ENCODE measurements at regions not wholly inside any gene's neighbourhood (a gene's known extent, or its start where the extent isn't known, plus 50 kb on each side); places are given as distances from the start of the nearest gene placed in this dataset.

DNA sequence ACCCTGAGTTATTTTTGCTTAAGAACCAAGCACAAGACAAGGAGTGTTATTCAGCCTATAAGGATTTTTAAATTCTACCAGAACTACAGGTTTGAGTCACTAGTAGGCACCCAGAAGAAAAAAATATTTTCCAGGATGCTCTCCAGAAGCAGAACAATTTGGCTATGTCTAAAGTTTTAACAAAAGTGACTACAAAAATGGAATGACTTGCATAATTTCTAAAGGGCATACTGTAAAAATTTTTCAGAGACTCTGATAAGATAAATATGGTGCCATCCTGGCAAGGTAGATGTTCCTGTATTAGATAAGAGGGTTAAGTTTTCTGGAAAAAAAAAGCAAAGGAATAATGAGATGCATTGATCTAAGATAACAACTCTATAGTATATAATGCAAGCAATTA is 68.6 kb upstream of the FAM9A start:
- H3K36me3 ChIP-seq (ENCODE audit: control insufficient read depth in 4 of 4, insufficient read depth in 4 of 4, low read length in 4 of 4): no peaks in the 10 kb centered on the region
- no peak for TF ChIP-seq CTCF (IDR thresholded peaks at IDR 0.05; ENCODE audit: control extremely low read depth, extremely low read depth)
- ATAC-seq (ENCODE audit: insufficient read depth, low FRiP score) (no peak), DNase-seq (no peak)
- H3K4me3 ChIP-seq: no peak overlapping the region
- no peak overlapping the region for H3K9ac ChIP-seq (ENCODE audit: insufficient read depth in 1 of 2, low read length in 2 of 2)
- peaks cover 0 to 5% (median 0%) of the 10 kb centered on the region in 4 donors for H3K9me3 ChIP-seq (ENCODE audit: control insufficient read depth in 4 of 4, insufficient read depth in 3 of 4, low read length in 3 of 4)
- no peak overlapping the region for H3K27ac ChIP-seq (ENCODE audit: low read depth in 1 of 2, low read length in 1 of 2)
- peaks cover 0 to 7% (median 0%) of the 10 kb centered on the region in 5 donors for H3K4me1 ChIP-seq (ENCODE audit: control insufficient read depth in 5 of 5, insufficient read depth in 5 of 5, low read length in 5 of 5)
- H3K27me3 ChIP-seq (ENCODE audit: control insufficient read depth in 3 of 3, insufficient read depth in 3 of 3, low read length in 2 of 3): peaks cover 0 to 37% (median 15%) of the 10 kb centered on the region in 3 donors

DNA sequence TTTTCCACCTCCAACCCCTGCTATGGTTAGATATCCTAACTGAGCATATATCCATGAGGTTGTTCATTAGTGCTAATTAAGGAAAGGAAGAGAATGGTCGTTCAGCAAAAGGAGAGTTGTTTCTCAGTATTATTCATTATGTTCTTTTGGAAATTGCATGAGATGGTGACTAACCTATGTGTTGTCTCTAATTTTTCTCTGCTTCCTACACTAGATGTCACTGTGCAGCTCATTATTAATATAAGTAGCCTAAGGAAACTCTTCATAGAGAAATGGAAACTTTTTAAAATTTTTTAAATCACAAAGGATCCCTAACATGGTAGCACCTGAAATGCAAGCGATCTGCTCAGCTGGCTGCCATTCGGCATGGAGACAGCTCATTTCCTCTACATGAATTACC is 67.7 kb upstream of the FAM9A start:
- WGBS, 2 donors: 27 to 31% methylated on average over 3 of the region's 3 CpGs
- Histone ChIP-seq H3K36me3 (ENCODE audit: control insufficient read depth in 4 of 4, insufficient read depth in 4 of 4, low read length in 4 of 4) (no peaks in the 10 kb centered on the region), H3K27me3 (ENCODE audit: control insufficient read depth in 3 of 3, insufficient read depth in 3 of 3, low read length in 2 of 3) (peaks cover 0 to 39% (median 15%) of the 10 kb centered on the region in 3 donors), H3K4me1 (ENCODE audit: control insufficient read depth in 5 of 5, insufficient read depth in 5 of 5, low read length in 5 of 5) (peaks cover 0 to 7% (median 0%) of the 10 kb centered on the region in 5 donors), H3K27ac (ENCODE audit: low read depth in 1 of 2, low read length in 1 of 2) (no peak overlapping the region), H3K9ac (ENCODE audit: insufficient read depth in 1 of 2, low read length in 2 of 2) (no peak overlapping the region), H3K9me3 (ENCODE audit: control insufficient read depth in 4 of 4, insufficient read depth in 3 of 4, low read length in 3 of 4) (peaks cover 0 to 4% (median 0%) of the 10 kb centered on the region in 4 donors), H3K4me3 (no peak overlapping the region)
- ATAC-seq (ENCODE audit: insufficient read depth, low FRiP score) (no peak), DNase-seq (peak in 2 of 3 donors; percentile 57 to 60)
- no peak for TF ChIP-seq CTCF (IDR thresholded peaks at IDR 0.05; ENCODE audit: control extremely low read depth, extremely low read depth)

- TF ChIP-seq CTCF (IDR thresholded peaks at IDR 0.05; ENCODE audit: control extremely low read depth, extremely low read depth): no peak
- H3K9me3 ChIP-seq (ENCODE audit: control insufficient read depth in 4 of 4, insufficient read depth in 3 of 4, low read length in 3 of 4): peaks cover 0 to 2% (median 0%) of the 10 kb centered on the region in 4 donors
- H3K27ac ChIP-seq (ENCODE audit: low read depth in 1 of 2, low read length in 1 of 2): no peak overlapping the region
- no peak for ATAC-seq (ENCODE audit: insufficient read depth, low FRiP score)
- WGBS, 2 donors: 44 to 56% methylated on average over 5 of the region's 5 CpGs
- no peak overlapping the region for H3K4me3 ChIP-seq
- no peaks in the 10 kb centered on the region for H3K36me3 ChIP-seq (ENCODE audit: control insufficient read depth in 4 of 4, insufficient read depth in 4 of 4, low read length in 4 of 4)
- H3K4me1 ChIP-seq (ENCODE audit: control insufficient read depth in 5 of 5, insufficient read depth in 5 of 5, low read length in 5 of 5): peaks cover 0 to 7% (median 0%) of the 10 kb centered on the region in 5 donors
- DNase-seq: no peak
- H3K9ac ChIP-seq (ENCODE audit: insufficient read depth in 1 of 2, low read length in 2 of 2): no peak overlapping the region
- peaks cover 0 to 38% (median 20%) of the 10 kb centered on the region in 3 donors for H3K27me3 ChIP-seq (ENCODE audit: control insufficient read depth in 3 of 3, insufficient read depth in 3 of 3, low read length in 2 of 3)
Measured at GRCh38 chrX:8868070-8868773, 67.0 kb upstream of the FAM9A start.

Data from lung (tissue), 11 donors.